ENCODE measurements at regions not wholly inside any gene's neighbourhood (a gene's known extent, or its start where the extent isn't known, plus 50 kb on each side); places are given as distances from the start of the nearest gene placed in this dataset.

DNA sequence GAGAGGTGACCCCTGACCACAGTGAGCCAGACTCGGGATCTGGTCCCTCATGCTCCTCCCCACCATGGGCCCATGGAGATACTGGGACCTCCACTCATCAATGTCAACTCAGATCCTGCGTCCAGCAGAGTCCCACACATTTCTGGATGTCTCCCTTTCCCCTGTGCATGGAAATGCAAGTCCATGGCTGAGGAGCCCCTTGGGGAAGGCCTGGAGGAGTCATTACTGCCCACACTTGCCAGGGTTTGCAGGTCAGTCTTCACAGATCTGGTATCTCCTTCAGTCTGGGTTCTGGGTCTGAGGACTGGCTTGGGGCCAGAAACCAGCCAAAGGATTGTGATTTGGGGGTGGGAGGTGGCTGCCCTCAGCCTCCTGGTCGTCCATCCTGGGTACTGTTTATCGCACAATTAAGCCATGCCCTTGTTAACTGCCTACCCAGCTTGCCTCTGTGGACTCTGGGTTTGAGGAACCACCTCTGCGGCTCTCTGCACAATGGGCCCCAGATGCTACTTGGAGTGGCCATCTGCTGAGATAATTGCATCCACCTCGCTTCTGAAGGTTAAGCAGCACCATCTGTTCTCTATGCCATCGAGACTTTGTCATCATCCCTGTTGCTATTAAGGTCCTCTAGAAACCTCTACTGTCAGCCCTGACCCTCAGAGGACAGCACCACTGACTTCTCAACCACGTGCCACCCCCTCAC is 49.9 kb upstream of the KLF13 start:
- no peak for DNase-seq (ENCODE audit: low read depth)
- TF ChIP-seq CTCF (conservative IDR thresholded peaks at IDR 0.05; ENCODE audit: low read depth, low read length): no peak
- no peak overlapping the region for H3K4me3 ChIP-seq (ENCODE audit: low read depth, low read length)

All from choroid plexus epithelial cell (primary cell).